ENCODE measurements at regions not wholly inside any gene's neighbourhood (a gene's known extent, or its start where the extent isn't known, plus 50 kb on each side); places are given as distances from the start of the nearest gene placed in this dataset.
"Not testable (repeated sequence)": the region's sequence is repeated elsewhere in the genome, so short reads cannot be mapped to it uniquely, and the experiment has no call there.

- no peak for DNase-seq (ENCODE audit: low read depth)
Measured at GRCh38 chr5:71771191-71771590, 52.1 kb downstream of the CARTPT start.

DNA sequence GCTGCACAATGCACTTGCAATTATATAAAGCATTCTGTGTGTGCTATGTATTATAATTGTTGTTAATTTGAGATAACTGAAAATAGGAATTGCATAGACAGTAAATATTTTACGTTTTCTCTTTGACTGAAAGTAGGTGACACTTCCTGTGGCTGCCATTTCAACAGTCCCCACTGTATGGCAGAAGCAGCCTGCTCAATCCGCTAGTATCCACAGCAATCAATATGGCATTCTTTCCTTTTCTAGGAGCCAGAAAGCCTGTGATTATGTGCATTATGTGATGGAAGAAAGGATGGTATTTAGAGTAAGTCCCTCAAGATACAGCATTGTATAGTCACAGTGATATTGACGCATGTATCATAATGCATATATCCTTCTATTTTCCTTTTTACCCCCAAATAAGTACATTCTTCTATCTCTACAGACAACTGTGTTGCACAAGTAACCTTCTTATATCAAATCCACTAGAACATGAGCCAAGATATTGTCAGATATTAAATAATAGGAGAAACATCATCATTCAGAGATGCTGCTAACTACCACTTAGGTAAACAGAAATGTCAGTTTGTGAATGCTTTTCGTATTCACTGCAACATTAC, 59.7 kb downstream of the CARTPT start:
- no peak for DNase-seq (ENCODE audit: low read depth)

DNA sequence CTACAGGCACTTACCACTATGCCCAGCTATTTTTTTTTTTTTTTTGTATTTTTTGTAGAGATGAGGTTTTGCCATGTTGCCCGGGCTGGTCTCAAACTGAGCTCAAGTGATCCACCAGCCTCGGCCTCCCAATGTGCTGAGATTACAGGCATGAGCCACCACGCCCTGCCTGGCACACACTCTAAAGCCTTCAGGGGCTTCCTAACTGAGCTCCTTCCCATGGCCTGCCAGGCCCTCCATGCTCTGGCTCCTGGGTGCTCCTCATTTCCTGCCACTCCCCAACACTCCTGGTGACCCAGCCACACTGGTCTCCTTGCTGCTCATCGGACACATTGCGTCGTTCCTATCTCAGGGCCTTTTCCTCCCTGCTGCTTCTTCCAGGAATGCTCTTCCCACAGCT, 61.5 kb downstream of the CARTPT start:
- DNase-seq (ENCODE audit: low read depth): no peak

DNA sequence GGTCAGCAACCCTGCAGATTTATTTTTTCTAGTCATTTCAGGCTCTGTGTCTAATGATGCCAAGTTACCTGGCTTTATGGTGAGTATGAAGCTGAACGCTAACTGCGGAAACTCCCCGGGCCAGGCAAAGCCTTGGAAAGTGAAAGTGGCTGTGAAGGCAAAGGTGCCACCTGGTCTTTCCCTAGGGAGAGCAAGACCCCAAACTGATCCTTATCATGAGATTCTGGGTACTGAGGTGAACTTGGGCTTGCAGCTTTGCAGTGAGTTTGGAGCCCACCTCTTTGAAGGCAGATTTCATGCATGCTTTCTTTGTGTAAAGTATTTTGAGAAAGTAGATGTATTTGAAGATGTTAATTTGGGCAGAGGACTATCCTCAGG, 63.3 kb downstream of the CARTPT start:
- no peak for DNase-seq (ENCODE audit: low read depth)

DNA sequence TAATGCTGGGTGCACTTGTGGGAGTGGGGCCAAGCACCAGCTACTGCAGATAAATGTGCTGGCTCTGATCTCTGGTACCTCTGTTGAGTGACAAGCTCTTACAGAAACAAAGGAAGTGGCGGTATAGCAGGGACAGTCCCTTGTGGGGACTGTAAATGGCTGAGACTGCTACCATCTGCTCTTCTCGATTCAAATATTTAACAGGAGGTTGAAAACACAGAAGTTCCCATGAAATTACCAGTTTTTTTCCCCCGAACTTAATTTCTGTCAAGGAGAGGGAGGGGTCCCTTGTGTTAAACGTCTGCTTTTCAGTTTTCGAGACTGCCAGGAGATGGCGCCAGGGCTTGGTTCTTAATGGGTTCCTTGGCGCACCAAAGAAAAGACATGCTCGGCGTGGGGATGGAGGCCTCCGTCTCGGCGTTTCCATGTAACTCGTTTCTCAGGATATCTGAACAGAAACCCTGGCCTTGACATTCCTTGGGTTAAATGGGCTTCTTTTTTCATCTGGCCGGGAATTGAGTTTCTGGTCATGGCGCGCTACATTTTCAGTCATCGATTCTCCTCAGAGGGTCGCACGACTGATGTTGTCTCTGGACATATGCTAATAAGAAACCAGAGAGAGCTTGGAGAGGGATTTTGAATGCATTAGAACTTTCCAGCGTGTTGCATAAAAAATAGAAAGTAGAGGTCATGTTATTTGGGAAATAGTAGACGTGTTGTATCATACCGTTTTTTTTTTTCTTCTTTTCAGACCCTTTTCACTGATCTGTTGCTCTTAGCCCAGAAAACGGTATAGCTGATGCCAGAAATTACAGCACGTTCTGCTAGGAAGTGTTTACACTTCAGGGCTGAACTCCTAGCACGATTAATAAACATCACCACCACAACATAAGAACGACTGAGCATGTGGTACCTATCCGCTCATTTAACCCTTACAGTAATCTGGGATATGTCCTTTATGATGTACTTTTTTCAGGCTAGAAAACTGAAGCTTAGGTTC, 64.0 kb downstream of the CARTPT start:
- peak; percentile 23 for DNase-seq (ENCODE audit: low read depth)

GRCh38 chr5:71783891-71784290, 64.8 kb downstream of the CARTPT start:
- no peak for DNase-seq (ENCODE audit: low read depth)

DNA sequence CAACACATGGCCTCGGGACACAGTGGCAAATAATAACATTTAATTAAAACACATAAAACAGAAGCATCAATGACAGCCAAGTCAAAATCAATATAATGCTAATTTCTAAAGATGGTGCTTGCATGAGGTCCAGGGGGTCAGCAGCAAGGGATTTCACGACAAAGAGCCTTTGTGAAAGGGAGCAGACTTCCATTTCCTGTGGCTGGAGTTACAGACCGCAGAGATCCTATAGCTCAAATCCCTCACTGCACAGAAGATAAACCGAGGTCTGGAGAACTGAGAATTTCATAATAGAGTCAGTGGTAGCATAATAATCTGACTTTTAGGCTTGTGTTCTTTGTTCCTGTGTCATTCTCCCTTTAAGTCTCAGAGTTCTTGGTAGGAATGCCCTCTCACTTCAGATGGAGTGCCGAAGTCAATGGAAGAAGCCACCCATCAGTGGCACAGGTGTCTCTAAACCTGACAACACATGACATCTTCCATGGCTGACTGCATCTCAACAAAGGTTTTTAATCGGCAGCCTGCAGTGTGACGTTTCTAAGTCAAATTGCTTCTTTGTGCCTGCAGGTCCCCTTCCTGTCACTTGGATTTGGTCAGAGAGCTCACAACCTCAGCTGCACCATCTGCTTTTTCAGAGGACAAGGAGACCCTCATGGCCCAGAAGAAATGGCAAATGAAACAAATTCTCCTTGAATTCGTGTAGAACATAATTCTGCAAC, 67.4 kb downstream of the CARTPT start:
- DNase-seq (ENCODE audit: low read depth): no peak

DNA sequence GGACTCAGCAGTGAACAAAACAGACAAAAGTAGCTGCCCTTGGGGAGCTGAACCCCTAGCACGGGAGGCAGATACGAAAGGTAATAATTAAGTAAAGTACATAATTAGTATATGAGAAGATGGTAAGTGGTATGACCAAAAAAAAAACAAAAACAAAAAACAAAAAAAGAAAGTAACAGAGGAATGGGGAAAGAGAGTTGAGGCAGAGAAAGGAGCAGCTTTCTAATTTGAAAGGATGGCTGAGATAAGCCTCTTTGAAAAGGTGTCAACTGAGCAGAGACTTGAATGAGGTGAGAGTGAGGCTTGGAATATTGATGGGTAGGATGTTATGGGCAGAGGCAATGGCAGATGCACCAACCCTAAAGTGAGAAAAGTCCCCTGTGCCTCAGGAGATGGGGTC, 69.7 kb downstream of the CARTPT start:
- DNase-seq (ENCODE audit: low read depth): no peak

DNA sequence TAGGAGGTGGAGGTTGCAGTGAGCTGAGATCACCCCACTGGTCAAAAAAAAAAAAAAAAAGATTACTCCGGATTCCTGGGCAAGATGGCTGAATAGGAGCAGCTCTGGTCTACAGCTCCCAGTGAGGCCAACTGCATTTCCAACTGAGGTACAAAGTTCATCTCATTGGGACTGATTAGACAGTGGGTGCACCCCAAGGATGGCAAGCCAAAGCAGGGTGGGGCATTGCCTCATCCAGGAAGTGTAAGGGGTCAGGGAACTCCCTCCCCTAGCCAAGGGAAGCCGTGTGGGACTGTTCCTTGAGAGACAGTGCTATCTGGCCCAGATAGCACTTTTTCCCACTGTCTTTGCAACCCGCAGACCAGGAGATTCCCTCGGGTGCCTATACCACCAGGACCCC, 70.7 kb downstream of the CARTPT start:
- DNase-seq (ENCODE audit: low read depth): no peak

DNA sequence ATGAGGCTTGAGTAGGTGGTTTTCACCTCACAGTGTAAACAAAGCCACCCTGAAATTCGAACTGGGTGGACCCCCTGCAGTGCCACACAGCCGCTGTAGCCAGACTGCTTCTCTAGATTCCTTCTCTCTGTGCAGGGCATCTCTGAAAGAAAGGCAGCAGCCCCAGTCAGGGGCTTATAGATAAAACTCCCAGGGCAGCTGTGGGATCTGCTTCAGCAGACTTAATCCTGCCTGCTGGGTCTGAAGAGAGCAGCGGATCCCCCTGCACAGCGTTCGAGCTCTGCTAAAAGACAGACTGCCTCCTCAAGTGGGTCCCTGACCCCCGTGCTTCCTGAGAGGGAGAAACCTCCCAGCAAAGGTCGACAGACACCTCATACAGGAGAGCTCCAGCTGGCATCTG, 71.4 kb downstream of the CARTPT start:
- no peak for DNase-seq (ENCODE audit: low read depth)

DNA sequence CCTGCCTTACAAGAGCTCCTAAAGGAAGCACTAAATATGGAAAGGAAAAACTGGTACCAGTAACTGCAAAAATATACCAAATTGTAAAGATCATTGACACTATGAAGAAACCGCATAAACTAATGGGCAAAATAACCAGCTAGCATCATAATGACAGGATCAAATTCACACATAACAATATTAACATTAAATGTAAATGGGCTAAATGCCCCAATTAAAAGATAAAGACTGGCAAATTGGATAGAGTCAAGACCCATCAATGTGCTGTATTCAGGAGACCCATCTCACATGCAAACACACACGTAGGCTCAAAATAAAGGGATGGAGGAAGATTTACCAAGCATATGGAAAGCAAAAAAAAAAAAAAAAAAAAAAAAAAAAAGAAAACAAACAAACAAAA, 73.0 kb downstream of the CARTPT start:
- not testable (repeated sequence) for DNase-seq (ENCODE audit: low read depth)

DNA sequence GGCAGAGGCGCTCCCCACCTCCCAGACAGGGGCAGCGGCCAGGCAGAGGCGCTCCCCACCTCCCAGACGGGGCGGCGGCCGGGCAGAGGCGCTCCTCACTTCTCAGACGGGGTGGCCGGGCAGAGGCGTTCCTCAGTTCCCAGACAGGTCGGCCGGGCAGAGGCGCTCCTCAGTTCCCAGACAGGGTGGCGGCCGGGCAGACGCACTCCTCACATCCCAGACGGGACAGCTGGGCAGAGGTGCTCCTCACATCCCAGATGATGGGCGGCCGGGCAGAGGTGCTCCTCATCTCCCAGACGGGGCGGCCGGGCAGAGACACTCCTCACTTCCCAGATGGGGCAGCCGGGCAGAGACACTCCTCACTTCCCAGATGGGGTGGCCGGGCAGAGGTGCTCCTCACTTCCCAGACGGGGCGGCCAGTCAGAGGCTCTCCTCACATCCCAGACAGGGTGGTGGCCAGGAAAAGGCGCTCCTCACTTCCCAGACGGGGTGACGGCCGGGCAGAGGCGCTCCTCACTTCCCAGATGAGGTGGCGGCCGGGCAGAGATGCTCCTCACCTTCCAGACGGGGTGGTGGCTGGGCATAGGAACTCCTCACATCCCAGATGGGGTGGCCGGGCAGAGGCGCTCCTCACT, 75.1 kb downstream of the CARTPT start:
- DNase-seq (ENCODE audit: low read depth): no peak

- DNase-seq (ENCODE audit: low read depth): no peak
Measured at GRCh38 chr5:71802673-71803072, 83.6 kb downstream of the CARTPT start.

- no peak for DNase-seq (ENCODE audit: low read depth)
Measured at GRCh38 chr5:71806711-71807110, 87.6 kb downstream of the CARTPT start.

DNA sequence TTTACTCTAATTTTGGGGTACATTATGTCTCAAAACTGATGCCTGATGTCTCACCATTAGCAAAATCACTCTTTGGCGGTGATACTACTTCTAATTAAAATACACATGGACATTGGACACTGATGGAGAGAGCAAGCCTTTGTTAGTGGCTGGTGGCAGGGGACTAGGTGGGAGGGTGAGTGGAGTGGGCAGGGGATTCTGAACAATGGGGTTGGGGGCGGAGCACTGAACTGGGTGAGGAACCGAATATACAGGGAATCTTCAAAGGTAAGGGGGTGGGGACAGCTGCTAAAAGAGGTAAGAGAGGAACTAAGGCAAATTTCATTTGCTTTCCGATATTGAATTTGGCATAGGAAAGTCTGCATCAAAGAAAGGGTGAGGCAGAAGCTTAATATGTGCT, 88.8 kb downstream of the CARTPT start:
- no peak for DNase-seq (ENCODE audit: low read depth)

GRCh38 chr5:71809446-71809845, 90.4 kb downstream of the CARTPT start:
- no peak for DNase-seq (ENCODE audit: low read depth)

DNA sequence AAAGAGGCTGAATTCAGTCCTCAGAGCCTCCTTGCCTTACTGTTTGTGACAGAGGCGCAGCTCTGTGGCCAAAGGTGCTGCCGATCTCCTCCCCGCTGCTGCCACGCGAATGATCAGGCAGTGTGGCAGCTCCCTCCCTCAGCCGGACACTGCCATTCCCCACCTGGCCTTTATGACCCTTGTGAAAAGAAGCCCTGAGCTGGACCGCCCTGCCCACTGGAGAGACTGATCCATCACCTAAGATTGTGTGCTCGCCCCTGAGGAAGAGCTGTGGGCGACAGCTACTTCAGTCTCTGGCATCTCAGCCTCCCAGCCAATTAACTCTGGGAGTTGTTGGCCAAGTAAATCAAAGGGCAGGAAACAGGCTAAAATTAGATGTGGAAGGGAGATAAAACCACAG, 90.9 kb downstream of the CARTPT start:
- no peak for DNase-seq (ENCODE audit: low read depth)

- DNase-seq (ENCODE audit: low read depth): no peak
Measured at GRCh38 chr5:71810471-71811195, 91.6 kb downstream of the CARTPT start.

- no peak for DNase-seq (ENCODE audit: low read depth)
Measured at GRCh38 chr5:71811779-71812178, 92.7 kb downstream of the CARTPT start.

- DNase-seq (ENCODE audit: low read depth): no peak
Measured at GRCh38 chr5:71816307-71816706, 97.2 kb downstream of the CARTPT start.

DNA sequence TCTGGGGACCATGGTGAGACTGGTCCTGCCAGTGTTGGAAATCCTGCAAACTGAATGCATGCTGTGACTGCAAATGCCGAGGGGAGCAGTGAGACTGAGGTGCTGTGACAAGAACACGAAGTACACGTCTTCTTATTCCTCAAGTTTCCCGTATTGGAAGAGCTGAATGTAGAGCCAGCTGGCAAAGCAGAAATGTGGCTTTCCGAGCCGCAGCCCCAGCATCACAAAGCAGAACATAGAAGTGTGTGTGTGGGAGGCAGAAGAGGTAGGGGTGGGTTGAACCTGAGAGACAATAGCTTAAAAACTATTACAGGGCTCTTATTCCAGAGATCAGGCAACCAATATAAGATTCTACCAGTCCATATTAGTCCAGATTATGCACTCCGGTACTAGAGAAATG, 98.8 kb downstream of the CARTPT start:
- DNase-seq (ENCODE audit: low read depth): no peak

- no peak for DNase-seq (ENCODE audit: low read depth)
Measured at GRCh38 chr5:71821029-71821428, 102.0 kb downstream of the CARTPT start.
